Stomach (tissue), 8 donors: ENCODE measurements at regions not wholly inside any gene's neighbourhood (a gene's known extent, or its start where the extent isn't known, plus 50 kb on each side); places are given as distances from the start of the nearest gene placed in this dataset.

Experiments used
- DNase-seq, 2 donors: peaks; one replicate each; pipeline versions ENCODE4 v3.0.0 to v3.0.0-alpha.2; 2013 to 2019
- H3K27ac ChIP-seq, 5 donors: fragments of 200-600 bp in 4 of 5; sonication (generic) in 4 of 5; one replicate each; pipeline ENCODE4 v1.5.1; 2013 to 2019; ENCODE audit warnings: mild to moderate bottlenecking in 1 of 5, moderate library complexity in 1 of 5
- H3K27me3 ChIP-seq, 3 donors: fragments of 200-600 bp; sonication (generic); one replicate each; pipeline ENCODE4 v1.5.1; 2017 to 2019; ENCODE audit warnings: mixed run types in 1 of 3
- H3K36me3 ChIP-seq, 4 donors: fragments of 200-600 bp; sonication (generic); 1 replicate in 3 of 4; 2 replicates in 1 of 4; pipeline ENCODE4 v1.5.1; 2016 to 2019
- H3K4me1 ChIP-seq, 4 donors: fragments of 200-600 bp; sonication (generic); one replicate each; pipeline ENCODE4 v1.5.1; 2016 to 2019
- H3K4me3 ChIP-seq, 4 donors: fragments of 200-600 bp; sonication (generic) in 3 of 4; one replicate each; pipeline ENCODE4 v1.5.1; 2016 to 2019; ENCODE audit warnings: mild to moderate bottlenecking in 1 of 4
- H3K9me3 ChIP-seq, 4 donors: fragments of 200-600 bp; sonication (generic); one replicate each; pipeline ENCODE4 v1.5.1; 2016 to 2019
- EP300 ChIP-seq: sonication (generic); formaldehyde crosslinking; IDR thresholded peaks from one replicate; pipeline ENCODE4 v1.6.1; 2017; ENCODE audit warnings: antibody characterized with exemption
- POLR2A ChIP-seq, 4 donors: fragments of 450-650 bp; IDR thresholded peaks; one replicate each; pipeline ENCODE4 v1.6.1; 2016; ENCODE audit warnings: antibody characterized with exemption in 4 of 4, control low read depth in 2 of 4, mild to moderate bottlenecking in 1 of 4, moderate library complexity in 1 of 4
- POLR2AphosphoS5 ChIP-seq, 3 donors: sonication (generic); formaldehyde crosslinking; IDR thresholded peaks; one replicate each; pipeline ENCODE4 v1.6.1; 2016; ENCODE audit warnings: antibody characterized with exemption in 3 of 3
- WGBS, 5 donors: extraction: QIAGEN DNeasy Blood & Tissue Kit in 3 of 5; methylation state at CpG; one replicate each; pipeline versions ENCODE4 v1.1.5 to v1.1.7; 2013 to 2018; 5-methylcytosine and 5-hydroxymethylcytosine counted together
- intact Hi-C: fragments of 100-400 bp; cut with DNase I; formaldehyde crosslinking; loops from one replicate; pipeline ENCODE4 v1.15.1; 2023; ENCODE audit warnings: low total_unique reads
- TF ChIP-seq, protein P1 (sequence below), 7 experiments: fragments of 450-650 bp in 4 of 7; fragments of 200-600 bp in 3 of 7; sonication (generic) in 3 of 7; IDR thresholded peaks; one replicate each; pipeline ENCODE4 v1.5.1; 2016 to 2019; ENCODE audit warnings: antibody characterized with exemption in 7 of 7, control low read depth in 2 of 7, mild to moderate bottlenecking in 1 of 7
- donor health status: healthy with polysubstance abuse.
- donor health status: Bipolar disorder and iron deficiency.
- donor health status: healthy.

GRCh38 chr3:104175696-104176095 lies 1191.0 kb upstream of the ALCAM start:
- intact Hi-C loops: no loop called here
- TF ChIP-seq POLR2AphosphoS5 (IDR thresholded peaks at IDR 0.05) (no peak), EP300 (no peak), POLR2A (IDR thresholded peaks at IDR 0.05) (no peak)
- TF ChIP-seq, protein P1, sequence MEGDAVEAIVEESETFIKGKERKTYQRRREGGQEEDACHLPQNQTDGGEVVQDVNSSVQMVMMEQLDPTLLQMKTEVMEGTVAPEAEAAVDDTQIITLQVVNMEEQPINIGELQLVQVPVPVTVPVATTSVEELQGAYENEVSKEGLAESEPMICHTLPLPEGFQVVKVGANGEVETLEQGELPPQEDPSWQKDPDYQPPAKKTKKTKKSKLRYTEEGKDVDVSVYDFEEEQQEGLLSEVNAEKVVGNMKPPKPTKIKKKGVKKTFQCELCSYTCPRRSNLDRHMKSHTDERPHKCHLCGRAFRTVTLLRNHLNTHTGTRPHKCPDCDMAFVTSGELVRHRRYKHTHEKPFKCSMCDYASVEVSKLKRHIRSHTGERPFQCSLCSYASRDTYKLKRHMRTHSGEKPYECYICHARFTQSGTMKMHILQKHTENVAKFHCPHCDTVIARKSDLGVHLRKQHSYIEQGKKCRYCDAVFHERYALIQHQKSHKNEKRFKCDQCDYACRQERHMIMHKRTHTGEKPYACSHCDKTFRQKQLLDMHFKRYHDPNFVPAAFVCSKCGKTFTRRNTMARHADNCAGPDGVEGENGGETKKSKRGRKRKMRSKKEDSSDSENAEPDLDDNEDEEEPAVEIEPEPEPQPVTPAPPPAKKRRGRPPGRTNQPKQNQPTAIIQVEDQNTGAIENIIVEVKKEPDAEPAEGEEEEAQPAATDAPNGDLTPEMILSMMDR (IDR thresholded peaks at IDR 0.05): no peak
- H3K9me3 ChIP-seq: peaks cover 0 to 3% (median 0%) of the 10 kb centered on the region in 4 donors
- 74 to 87% (median 81%) methylated on average over 3 of the region's 3 CpGs for WGBS, 5 donors
- no peaks in the 10 kb centered on the region for H3K27me3 ChIP-seq
- H3K27ac ChIP-seq: no peak overlapping the region
- H3K4me3 ChIP-seq: no peak overlapping the region
- no peaks in the 10 kb centered on the region for H3K4me1 ChIP-seq
- no peak for DNase-seq
- no peaks in the 10 kb centered on the region for H3K36me3 ChIP-seq

- Histone ChIP-seq H3K9me3 (peaks cover 0 to 3% (median 0%) of the 10 kb centered on the region in 4 donors), H3K4me3 (no peak overlapping the region), H3K27me3 (no peaks in the 10 kb centered on the region), H3K36me3 (no peaks in the 10 kb centered on the region), H3K27ac (no peak overlapping the region), H3K4me1 (no peaks in the 10 kb centered on the region)
- TF ChIP-seq EP300: no peak
- TF ChIP-seq POLR2A (IDR thresholded peaks at IDR 0.05): no peak
- TF ChIP-seq POLR2AphosphoS5 (IDR thresholded peaks at IDR 0.05): no peak
- TF ChIP-seq, protein P1 (IDR thresholded peaks at IDR 0.05): no peak
- WGBS, 5 donors: 37 to 90% (median 65%) methylated on average over 1 of the region's 1 CpG
- DNase-seq: no peak
- intact Hi-C loops: no loop called here
Measured at GRCh38 chr3:104176706-104177105, 1190.0 kb upstream of the ALCAM start.

GRCh38 chr3:104178680-104179079 lies 1188.0 kb upstream of the ALCAM start:
- Histone ChIP-seq H3K27me3 (no peaks in the 10 kb centered on the region), H3K4me1 (no peaks in the 10 kb centered on the region), H3K4me3 (no peak overlapping the region), H3K27ac (no peak overlapping the region), H3K9me3 (peaks cover 0 to 3% (median 0%) of the 10 kb centered on the region in 4 donors), H3K36me3 (no peaks in the 10 kb centered on the region)
- WGBS, 5 donors: 71 to 84% (median 81%) methylated on average over 3 of the region's 3 CpGs
- no peak for DNase-seq
- intact Hi-C loops: no loop called here
- TF ChIP-seq POLR2A (IDR thresholded peaks at IDR 0.05) (no peak), POLR2AphosphoS5 (IDR thresholded peaks at IDR 0.05) (no peak), EP300 (no peak)
- TF ChIP-seq, protein P1 (IDR thresholded peaks at IDR 0.05): no peak

GRCh38 chr3:104180906-104181305 lies 1185.8 kb upstream of the ALCAM start:
- no peak overlapping the region for H3K27ac ChIP-seq
- no peak overlapping the region for H3K4me3 ChIP-seq
- intact Hi-C loops: no loop called here
- no peak for TF ChIP-seq POLR2AphosphoS5 (IDR thresholded peaks at IDR 0.05)
- TF ChIP-seq, protein P1 (IDR thresholded peaks at IDR 0.05): no peak
- no peak for TF ChIP-seq EP300
- no peak for TF ChIP-seq POLR2A (IDR thresholded peaks at IDR 0.05)
- 21 to 41% (median 23%) methylated on average over 1 of the region's 1 CpG for WGBS, 5 donors
- no peaks in the 10 kb centered on the region for H3K36me3 ChIP-seq
- peaks cover 0 to 3% (median 0%) of the 10 kb centered on the region in 4 donors for H3K9me3 ChIP-seq
- H3K4me1 ChIP-seq: no peaks in the 10 kb centered on the region
- DNase-seq: no peak
- no peaks in the 10 kb centered on the region for H3K27me3 ChIP-seq
